Caco-2 (cell line): ENCODE measurements at regions not wholly inside any gene's neighbourhood (a gene's known extent, or its start where the extent isn't known, plus 50 kb on each side); places are given as distances from the start of the nearest gene placed in this dataset.
A peak's percentile ranks its signal among the peaks of the same experiment; 100 is the strongest.

ENCODE experiments used
- BruUV-seq: library from RNA; stranded (reverse); fragments of 400-500 nt; replicated peaks from 2 replicates; lab custom pipeline; 2021; lab: Mats Ljungman, UMichigan
- CTCF ChIA-PET: fragments of 300-600 bp; sonication (Branson Sonifier 250); formaldehyde crosslinking; loops from one replicate; lab custom pipeline; 2022; ENCODE audit warnings: antibody characterized with exemption; lab: Charles Lee
- POLR2A ChIA-PET: fragments of 300-600 bp; sonication (Branson Sonifier 250); formaldehyde crosslinking; loops from one replicate; lab custom pipeline; 2022; ENCODE audit warnings: antibody characterized with exemption; lab: Charles Lee
- DNase-seq, 2 experiments: peaks; one replicate each; pipeline versions ENCODE4 v3.0.0 to v3.0.0-alpha.2; 2020 to 2022
- H3K27me3 ChIP-seq: replicated peaks from 2 replicates; pipeline ENCODE4 v1.6.0; 2011; ENCODE audit warnings: low read length; ENCODE audit not compliant: control insufficient read depth, insufficient read depth
- H3K36me3 ChIP-seq: 2 replicates; pipeline ENCODE4 v1.5.1; 2011; ENCODE audit warnings: low read length; ENCODE audit not compliant: control insufficient read depth, insufficient read depth
- H3K4me1 ChIP-seq: fragments of 250-450 bp; sonication (Bioruptor Pico); 2 replicates; pipeline ENCODE4 v1.5.1; 2020; ENCODE audit warnings: mild to moderate bottlenecking
- H3K4me3 ChIP-seq: 2 replicates; pipeline ENCODE4 v1.5.1; 2011; ENCODE audit warnings: low read depth, mild to moderate bottlenecking, control low read depth, low read length
- H3K9me3 ChIP-seq: fragments of 250-450 bp; sonication (Bioruptor Pico); 2 replicates; pipeline ENCODE4 v1.5.1; 2020; ENCODE audit warnings: mild to moderate bottlenecking, moderate library complexity
- H3K27ac Mint-ChIP-seq: one replicate; pipeline ENCODE4 v1.8.0; 2022; ENCODE audit warnings: mixed read lengths; ENCODE audit not compliant: unreplicated experiment
- H3K27me3 Mint-ChIP-seq: one replicate; pipeline ENCODE4 v1.8.0; 2022; ENCODE audit warnings: mixed read lengths; ENCODE audit not compliant: insufficient read depth, unreplicated experiment
- H3K36me3 Mint-ChIP-seq: one replicate; pipeline ENCODE4 v1.8.0; 2022; ENCODE audit warnings: mild to moderate bottlenecking, mixed read lengths; ENCODE audit not compliant: insufficient read depth, unreplicated experiment
- H3K4me1 Mint-ChIP-seq: one replicate; pipeline ENCODE4 v1.8.0; 2022; ENCODE audit warnings: low read depth, mixed read lengths; ENCODE audit not compliant: unreplicated experiment
- H3K4me3 Mint-ChIP-seq: one replicate; pipeline ENCODE4 v1.8.0; 2022; ENCODE audit warnings: mild to moderate bottlenecking, moderate library complexity, mixed read lengths; ENCODE audit not compliant: unreplicated experiment
- H3K9me3 Mint-ChIP-seq: one replicate; pipeline ENCODE4 v1.8.0; 2022; ENCODE audit warnings: mixed read lengths; ENCODE audit not compliant: unreplicated experiment
- intact Hi-C: fragments of 100-400 bp; cut with micrococcal nuclease; formaldehyde crosslinking; loops from one replicate; pipeline ENCODE4 v1.10.0; 2022; ENCODE audit not compliant: unreplicated experiment
- TF ChIP-seq, protein P1 (sequence below), 2 experiments: fragments of 200-600 bp in 1 of 2; IDR thresholded peaks; 1 replicate in 1 of 2; 2 replicates in 1 of 2; pipeline versions ENCODE4 v1.5.1 to v1.8.0; 2011 to 2022; ENCODE audit warnings: antibody characterized with exemption in 1 of 2, control low read depth in 1 of 2, inconsistent platforms in 1 of 2, low read depth in 1 of 2, low read length in 1 of 2, mild to moderate bottlenecking in 1 of 2, moderate library complexity in 1 of 2; ENCODE audit not compliant: insufficient read depth in 1 of 2, severe bottlenecking in 1 of 2, unreplicated experiment in 1 of 2

GRCh38 chr10:78377356-78377755 lies 343.7 kb downstream of the RPS24 start:
- Histone ChIP-seq H3K27me3 (no peaks in the 10 kb centered on the region), H3K9me3 (no peaks in the 10 kb centered on the region), H3K4me3 (no peak overlapping the region), H3K4me1 (no peaks in the 10 kb centered on the region), H3K36me3 (no peaks in the 10 kb centered on the region)
- H3K36me3 Mint-ChIP-seq: no peaks in the 10 kb centered on the region
- BruUV-seq: no TSS peak
- H3K4me3 Mint-ChIP-seq: no peak overlapping the region
- TF ChIP-seq, protein P1, sequence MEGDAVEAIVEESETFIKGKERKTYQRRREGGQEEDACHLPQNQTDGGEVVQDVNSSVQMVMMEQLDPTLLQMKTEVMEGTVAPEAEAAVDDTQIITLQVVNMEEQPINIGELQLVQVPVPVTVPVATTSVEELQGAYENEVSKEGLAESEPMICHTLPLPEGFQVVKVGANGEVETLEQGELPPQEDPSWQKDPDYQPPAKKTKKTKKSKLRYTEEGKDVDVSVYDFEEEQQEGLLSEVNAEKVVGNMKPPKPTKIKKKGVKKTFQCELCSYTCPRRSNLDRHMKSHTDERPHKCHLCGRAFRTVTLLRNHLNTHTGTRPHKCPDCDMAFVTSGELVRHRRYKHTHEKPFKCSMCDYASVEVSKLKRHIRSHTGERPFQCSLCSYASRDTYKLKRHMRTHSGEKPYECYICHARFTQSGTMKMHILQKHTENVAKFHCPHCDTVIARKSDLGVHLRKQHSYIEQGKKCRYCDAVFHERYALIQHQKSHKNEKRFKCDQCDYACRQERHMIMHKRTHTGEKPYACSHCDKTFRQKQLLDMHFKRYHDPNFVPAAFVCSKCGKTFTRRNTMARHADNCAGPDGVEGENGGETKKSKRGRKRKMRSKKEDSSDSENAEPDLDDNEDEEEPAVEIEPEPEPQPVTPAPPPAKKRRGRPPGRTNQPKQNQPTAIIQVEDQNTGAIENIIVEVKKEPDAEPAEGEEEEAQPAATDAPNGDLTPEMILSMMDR (IDR thresholded peaks at IDR 0.05; ENCODE audit: insufficient read depth in 1 of 2, low read depth in 1 of 2, low read length in 1 of 2, severe bottlenecking in 1 of 2, unreplicated experiment in 1 of 2): no peak
- CTCF ChIA-PET: no interaction called here
- intact Hi-C loops: no loop called here
- no peaks in the 10 kb centered on the region for H3K27me3 Mint-ChIP-seq
- H3K4me1 Mint-ChIP-seq: no peaks in the 10 kb centered on the region
- POLR2A ChIA-PET: no interaction called here
- H3K9me3 Mint-ChIP-seq: no peaks in the 10 kb centered on the region
- no peak for DNase-seq
- H3K27ac Mint-ChIP-seq: no peak overlapping the region

DNA sequence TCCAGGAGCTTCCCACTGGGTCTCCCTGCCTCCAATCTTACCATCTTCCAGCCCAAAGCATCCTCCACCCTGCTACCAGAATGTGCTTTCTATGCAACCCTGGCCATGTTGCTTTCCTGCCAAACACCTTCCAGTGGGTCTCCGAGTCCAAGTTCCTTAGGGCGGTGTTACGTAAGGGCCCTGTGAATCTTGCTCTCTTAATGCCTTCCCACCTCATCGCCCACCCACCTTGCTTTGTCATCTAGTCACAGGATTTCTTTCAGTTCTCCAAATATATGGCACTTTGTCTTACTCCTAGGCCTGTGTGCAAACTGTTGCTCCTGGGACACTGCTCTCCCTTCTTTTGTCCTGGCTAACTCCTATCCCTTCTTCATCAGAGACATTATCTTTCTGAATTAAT lies 344.5 kb downstream of the RPS24 start:
- Mint-ChIP-seq H3K4me3 (no peak overlapping the region), H3K27me3 (no peaks in the 10 kb centered on the region), H3K27ac (no peak overlapping the region), H3K36me3 (no peaks in the 10 kb centered on the region), H3K9me3 (no peaks in the 10 kb centered on the region), H3K4me1 (no peaks in the 10 kb centered on the region)
- no peak overlapping the region for H3K4me3 ChIP-seq
- CTCF ChIA-PET: no interaction called here
- TF ChIP-seq, protein P1 (IDR thresholded peaks at IDR 0.05; ENCODE audit: insufficient read depth in 1 of 2, low read depth in 1 of 2, low read length in 1 of 2, severe bottlenecking in 1 of 2, unreplicated experiment in 1 of 2): no peak
- no peaks in the 10 kb centered on the region for H3K36me3 ChIP-seq
- BruUV-seq: no TSS peak
- intact Hi-C loops: no loop called here
- no peaks in the 10 kb centered on the region for H3K4me1 ChIP-seq
- DNase-seq: no peak
- H3K9me3 ChIP-seq: no peaks in the 10 kb centered on the region
- no peaks in the 10 kb centered on the region for H3K27me3 ChIP-seq
- POLR2A ChIA-PET: no interaction called here

DNA sequence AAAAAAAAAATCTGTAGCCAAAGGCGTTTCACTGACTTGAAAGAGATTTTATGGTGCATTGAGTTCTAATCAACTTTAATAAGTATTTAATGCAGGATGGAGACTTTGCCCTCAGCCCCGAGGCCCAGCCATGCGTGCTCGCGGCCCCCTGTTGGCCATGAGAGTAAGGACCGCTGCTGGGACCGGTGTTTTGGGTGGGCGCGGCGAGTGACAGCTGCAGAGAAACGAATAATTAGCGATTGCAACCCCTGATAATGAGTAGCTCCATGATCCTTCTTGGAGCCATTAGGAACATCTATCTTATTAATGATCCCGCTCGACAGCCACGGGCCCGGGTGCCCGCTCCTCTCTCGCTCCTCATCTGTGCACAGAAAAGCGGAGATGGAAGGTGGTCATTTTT lies 347.4 kb downstream of the RPS24 start:
- intact Hi-C loops: no loop called here
- H3K9me3 ChIP-seq: no peaks in the 10 kb centered on the region
- CTCF ChIA-PET: no interaction called here
- TF ChIP-seq, protein P1 (IDR thresholded peaks at IDR 0.05; ENCODE audit: insufficient read depth in 1 of 2, low read depth in 1 of 2, low read length in 1 of 2, severe bottlenecking in 1 of 2, unreplicated experiment in 1 of 2): peak; percentile 17 to 38
- no peak overlapping the region for H3K4me3 Mint-ChIP-seq
- H3K4me1 ChIP-seq: no peaks in the 10 kb centered on the region
- POLR2A ChIA-PET: no interaction called here
- H3K27me3 ChIP-seq: no peaks in the 10 kb centered on the region
- H3K27me3 Mint-ChIP-seq: peaks cover 4% of the 10 kb centered on the region
- H3K36me3 Mint-ChIP-seq: no peaks in the 10 kb centered on the region
- H3K4me3 ChIP-seq: no peak overlapping the region
- no peak overlapping the region for H3K27ac Mint-ChIP-seq
- no peaks in the 10 kb centered on the region for H3K4me1 Mint-ChIP-seq
- no TSS peak for BruUV-seq
- H3K9me3 Mint-ChIP-seq: no peaks in the 10 kb centered on the region
- DNase-seq: peak in 1 of 2 experiments; percentile 15
- H3K36me3 ChIP-seq: no peaks in the 10 kb centered on the region
